DND-41 (cell line): ENCODE measurements at regions not wholly inside any gene's neighbourhood (a gene's known extent, or its start where the extent isn't known, plus 50 kb on each side); places are given as distances from the start of the nearest gene placed in this dataset.

Experiments used
- ATAC-seq: fragments of 200-7000 bp; cut with Tn5 transposase; 3 replicates; pipeline ENCODE4 v1.9.1; 2021; ENCODE audit warnings: low read depth; ENCODE audit not compliant: insufficient read depth
- DNase-seq: peaks from one replicate; pipeline ENCODE4 v3.0.0-alpha.2; 2020
- H2AFZ ChIP-seq: 2 replicates; pipeline ENCODE4 v1.6.0; 2012; ENCODE audit warnings: low read depth, low read length
- H3K27ac ChIP-seq: 2 replicates; pipeline ENCODE4 v1.5.1; 2012; ENCODE audit warnings: low read length, inconsistent platforms
- H3K27me3 ChIP-seq: fragments of 200-600 bp; sonication (generic); 2 replicates; pipeline ENCODE4 v1.6.0; 2012; ENCODE audit warnings: low read length, mild to moderate bottlenecking, inconsistent platforms; ENCODE audit not compliant: insufficient read depth, poor library complexity
- H3K36me3 ChIP-seq: 2 replicates; pipeline ENCODE4 v1.5.1; 2012; ENCODE audit warnings: low read length, inconsistent platforms; ENCODE audit not compliant: insufficient read depth
- H3K4me1 ChIP-seq: 2 replicates; pipeline ENCODE4 v1.5.1; 2012; ENCODE audit warnings: mild to moderate bottlenecking, low read length; ENCODE audit not compliant: insufficient read depth
- H3K4me2 ChIP-seq: 2 replicates; pipeline ENCODE4 v1.6.0; 2012; ENCODE audit warnings: mild to moderate bottlenecking, moderate library complexity, low read length, inconsistent platforms; ENCODE audit not compliant: insufficient read depth
- H3K4me3 ChIP-seq, 2 experiments: fragments of 200-600 bp in 1 of 2; shearing (Covaris generic) in 1 of 2; 2 replicates each; pipeline ENCODE4 v1.5.1; 2012 to 2016; ENCODE audit warnings: inconsistent platforms in 2 of 2, low read length in 2 of 2, mild to moderate bottlenecking in 2 of 2, low read depth in 1 of 2, moderate library complexity in 1 of 2
- H3K79me2 ChIP-seq: 2 replicates; pipeline ENCODE4 v1.6.0; 2012; ENCODE audit warnings: low read length, inconsistent platforms; ENCODE audit not compliant: insufficient read depth
- H3K9ac ChIP-seq: 2 replicates; pipeline ENCODE4 v1.6.0; 2012; ENCODE audit warnings: low read depth, mild to moderate bottlenecking, inconsistent platforms, low read length, moderate library complexity
- H3K9me3 ChIP-seq: 2 replicates; pipeline ENCODE4 v1.5.1; 2012; ENCODE audit warnings: low read length, moderate library complexity, mild to moderate bottlenecking, inconsistent platforms; ENCODE audit not compliant: insufficient read depth, severe bottlenecking
- H4K20me1 ChIP-seq: 2 replicates; pipeline ENCODE4 v1.6.0; 2012; ENCODE audit warnings: low read length; ENCODE audit not compliant: insufficient read depth
- CTCF ChIP-seq: IDR thresholded peaks from 2 replicates; pipeline ENCODE4 v1.5.1; 2012; ENCODE audit warnings: borderline replicate concordance, low read length, moderate library complexity, mild to moderate bottlenecking; ENCODE audit not compliant: poor library complexity, severe bottlenecking; ENCODE audit errors: extremely low read depth
- EZH2 ChIP-seq: IDR thresholded peaks from 3 replicates; pipeline ENCODE4 v1.6.1; 2012; ENCODE audit warnings: borderline replicate concordance, low read depth, mild to moderate bottlenecking, moderate library complexity, low read length, inconsistent platforms; ENCODE audit not compliant: severe bottlenecking

- Histone ChIP-seq H3K27ac (no peak overlapping the region), H3K4me2 (no peak overlapping the region), H3K9ac (no peak overlapping the region), H3K36me3 (no peaks in the 10 kb centered on the region), H4K20me1 (no peaks in the 10 kb centered on the region), H3K79me2 (no peaks in the 10 kb centered on the region), H3K9me3 (no peaks in the 10 kb centered on the region), H3K4me3 (no peak overlapping the region), H3K27me3 (no peaks in the 10 kb centered on the region), H3K4me1 (no peaks in the 10 kb centered on the region), H2AFZ (no peak overlapping the region)
- DNase-seq (no peak), ATAC-seq (no peak)
- TF ChIP-seq EZH2 = no peak
- no peak for TF ChIP-seq CTCF
Measured at GRCh38 chr10:44564790-44565189, 179.9 kb upstream of the CXCL12 start.

GRCh38 chr10:44566786-44567185 is 181.9 kb upstream of the CXCL12 start:
- Histone ChIP-seq H2AFZ (no peak overlapping the region), H3K27me3 (no peaks in the 10 kb centered on the region), H3K9ac (no peak overlapping the region)

DNA sequence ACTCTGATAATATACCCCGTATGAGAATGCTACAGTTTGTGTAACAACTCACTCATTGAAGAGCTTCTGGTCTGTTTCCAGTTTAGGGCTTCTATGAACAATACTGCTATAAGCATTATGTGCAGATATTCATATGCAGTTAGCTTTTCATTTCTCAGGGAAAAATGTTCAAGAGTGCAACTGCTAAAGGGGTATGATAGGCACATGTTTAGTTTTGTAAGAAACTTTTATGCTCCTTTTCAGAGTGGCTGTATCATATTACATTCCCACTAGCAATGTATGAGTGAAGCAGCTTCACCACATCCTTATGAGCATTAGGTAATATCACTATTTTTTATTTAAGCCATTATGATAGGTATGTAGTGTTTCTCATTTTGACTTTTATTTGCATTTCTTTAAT is 182.6 kb upstream of the CXCL12 start:
- DNase-seq (no peak), ATAC-seq (no peak)
- Histone ChIP-seq H3K27ac (no peak overlapping the region), H4K20me1 (no peaks in the 10 kb centered on the region), H3K36me3 (no peaks in the 10 kb centered on the region), H3K9ac (no peak overlapping the region), H3K4me2 (no peak overlapping the region), H3K4me3 (no peak overlapping the region), H3K27me3 (no peaks in the 10 kb centered on the region), H3K4me1 (no peaks in the 10 kb centered on the region), H2AFZ (no peak overlapping the region), H3K79me2 (no peaks in the 10 kb centered on the region), H3K9me3 (no peaks in the 10 kb centered on the region)
- TF ChIP-seq CTCF = no peak
- no peak for TF ChIP-seq EZH2

More at GRCh38 chr10:44566786-44567185, 181.9 kb upstream of the CXCL12 start:
- TF ChIP-seq CTCF = no peak
- no peak for TF ChIP-seq EZH2
- no peaks in the 10 kb centered on the region for H4K20me1 ChIP-seq
- no peaks in the 10 kb centered on the region for H3K36me3 ChIP-seq
- DNase-seq (no peak), ATAC-seq (no peak)
- no peaks in the 10 kb centered on the region for H3K4me1 ChIP-seq
- no peak overlapping the region for H3K4me3 ChIP-seq
- no peaks in the 10 kb centered on the region for H3K9me3 ChIP-seq
- no peak overlapping the region for H3K27ac ChIP-seq
- H3K4me2 ChIP-seq = no peak overlapping the region
- no peaks in the 10 kb centered on the region for H3K79me2 ChIP-seq
